AG09319 (cell line): ENCODE measurements at regions not wholly inside any gene's neighbourhood (a gene's known extent, or its start where the extent isn't known, plus 50 kb on each side); places are given as distances from the start of the nearest gene placed in this dataset.

ENCODE experiments used
- DNase-seq: peaks from one replicate; pipeline ENCODE4 v3.0.0-alpha.2; 2010; ENCODE audit warnings: low read depth; ENCODE audit errors: extremely low read depth
- CTCF ChIP-seq: IDR thresholded peaks from 2 replicates; pipeline ENCODE4 v1.5.1; 2011; ENCODE audit warnings: low read depth, mild to moderate bottlenecking, inconsistent platforms, low read length, moderate library complexity

GRCh38 chr10:52869864-52870263, 97.3 kb upstream of the MBL2 start:
- TF ChIP-seq CTCF = no peak
- no peak for DNase-seq

- TF ChIP-seq CTCF = no peak
- no peak for DNase-seq
Observed at GRCh38 chr10:52865213-52865612, 92.6 kb upstream of the MBL2 start.

- no peak for TF ChIP-seq CTCF
- no peak for DNase-seq
Observed at GRCh38 chr10:52864201-52865106, 91.9 kb upstream of the MBL2 start.

- TF ChIP-seq CTCF = no peak
- DNase-seq = no peak
Observed at GRCh38 chr10:52858722-52859121, 86.1 kb upstream of the MBL2 start.

- TF ChIP-seq CTCF = no peak
- DNase-seq = no peak
Observed at GRCh38 chr10:52855546-52856325, 83.2 kb upstream of the MBL2 start.

GRCh38 chr10:52853704-52854103, 81.1 kb upstream of the MBL2 start:
- TF ChIP-seq CTCF = no peak
- no peak for DNase-seq

GRCh38 chr10:52836816-52837215, 64.2 kb upstream of the MBL2 start:
- no peak for TF ChIP-seq CTCF
- no peak for DNase-seq
